PC-9 (cell line): ENCODE measurements at regions not wholly inside any gene's neighbourhood (a gene's known extent, or its start where the extent isn't known, plus 50 kb on each side); places are given as distances from the start of the nearest gene placed in this dataset.

Source experiments
- BruUV-seq: library from RNA; stranded (reverse); fragments of 400-500 nt; replicated peaks from 2 replicates; lab custom pipeline; 2021; lab: Mats Ljungman, UMichigan
- CTCF ChIA-PET: fragments of 300-600 bp; sonication (Branson Sonifier 250); formaldehyde crosslinking; loops from one replicate; lab custom pipeline; 2022; ENCODE audit warnings: antibody characterized with exemption; lab: Charles Lee
- POLR2A ChIA-PET: fragments of 300-600 bp; sonication (Branson Sonifier 250); formaldehyde crosslinking; loops from one replicate; lab custom pipeline; 2022; ENCODE audit warnings: antibody characterized with exemption; ENCODE audit not compliant: unreplicated experiment; lab: Charles Lee
- DNase-seq, 2 experiments: peaks; one replicate each; pipeline versions ENCODE4 v3.0.0 to v3.0.0-alpha.2; 2015 to 2022; ENCODE audit warnings: mixed read lengths in 1 of 2
- H2AFZ ChIP-seq: fragments of 200-600 bp; sonication (generic); 2 replicates; pipeline ENCODE4 v1.8.1; 2017; ENCODE audit warnings: antibody characterized with exemption
- H3F3A ChIP-seq: fragments of 200-600 bp; sonication (generic); 2 replicates; pipeline ENCODE4 v1.8.1; 2017; ENCODE audit warnings: antibody characterized with exemption, mild to moderate bottlenecking, low read depth; ENCODE audit not compliant: insufficient read depth
- H3K27ac ChIP-seq: fragments of 200-600 bp; sonication (generic); 2 replicates; pipeline ENCODE4 v1.6.1; 2016; ENCODE audit warnings: mixed run types
- H3K27me3 ChIP-seq: fragments of 200-600 bp; sonication (generic); 2 replicates; pipeline ENCODE4 v1.6.1; 2016; ENCODE audit warnings: low read depth, mixed run types; ENCODE audit not compliant: insufficient read depth
- H3K36me3 ChIP-seq: fragments of 200-600 bp; sonication (generic); 2 replicates; pipeline ENCODE4 v1.6.1; 2016; ENCODE audit warnings: low read depth, mixed run types
- H3K4me1 ChIP-seq: fragments of 200-600 bp; sonication (generic); replicated peaks from 2 replicates; pipeline ENCODE4 v1.6.1; 2016; ENCODE audit warnings: mixed run types; ENCODE audit not compliant: insufficient read depth
- H3K4me2 ChIP-seq: fragments of 200-600 bp; sonication (generic); 2 replicates; pipeline ENCODE4 v1.6.1; 2017; ENCODE audit warnings: mixed run types
- H3K4me3 ChIP-seq: fragments of 200-600 bp; sonication (generic); 2 replicates; pipeline ENCODE4 v1.6.1; 2016; ENCODE audit warnings: mixed run types
- H3K79me2 ChIP-seq: fragments of 200-600 bp; sonication (generic); 2 replicates; pipeline ENCODE4 v1.6.1; 2017; ENCODE audit warnings: low read depth, mixed run types
- H3K9me2 ChIP-seq: fragments of 200-600 bp; sonication (generic); 2 replicates; pipeline ENCODE4 v1.8.1; 2017; ENCODE audit warnings: mild to moderate bottlenecking; ENCODE audit not compliant: insufficient read depth
- H3K9me3 ChIP-seq: fragments of 200-600 bp; sonication (generic); 2 replicates; pipeline ENCODE4 v1.8.1; 2016; ENCODE audit warnings: low read depth; ENCODE audit not compliant: insufficient read depth
- H4K20me1 ChIP-seq: fragments of 200-600 bp; sonication (generic); 2 replicates; pipeline ENCODE4 v1.8.1; 2017; ENCODE audit not compliant: insufficient read depth
- EZH2 ChIP-seq: fragments of 200-600 bp; sonication (generic); IDR thresholded peaks from 2 replicates; pipeline ENCODE4 v1.8.0; 2017; ENCODE audit warnings: antibody characterized with exemption, low read depth
- intact Hi-C: fragments of 100-400 bp; cut with micrococcal nuclease; formaldehyde crosslinking; loops from one replicate; pipeline ENCODE4 v1.10.0; 2022; ENCODE audit not compliant: unreplicated experiment
- TF ChIP-seq, protein P1 (sequence below): fragments of 200-600 bp; sonication (generic); conservative IDR thresholded peaks from 2 replicates; pipeline ENCODE4 v1.6.1; 2017; ENCODE audit warnings: mixed run types, antibody characterized with exemption, mild to moderate bottlenecking, moderate library complexity

DNA sequence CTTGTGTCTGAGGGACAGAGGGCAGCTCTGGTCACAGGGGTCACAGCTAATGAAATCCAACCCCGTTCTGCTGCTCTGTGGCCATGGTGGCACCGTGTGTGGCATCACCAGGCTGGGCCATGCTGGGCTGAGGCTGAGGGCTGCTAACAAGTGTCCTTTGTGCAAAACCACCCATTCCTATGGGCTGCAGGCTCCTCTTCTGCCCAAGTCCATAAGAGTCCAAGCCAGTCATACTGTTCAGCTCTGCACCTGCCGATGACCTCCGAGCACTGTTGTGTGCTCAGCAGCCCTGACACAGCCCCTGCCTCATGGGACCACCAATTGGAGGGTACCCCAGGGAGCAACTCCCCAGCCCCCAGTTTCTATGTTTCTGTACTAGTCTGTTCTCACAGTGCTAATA is 133.1 kb downstream of the WDR11 start:
- no peak for TF ChIP-seq EZH2
- TF ChIP-seq, protein P1, sequence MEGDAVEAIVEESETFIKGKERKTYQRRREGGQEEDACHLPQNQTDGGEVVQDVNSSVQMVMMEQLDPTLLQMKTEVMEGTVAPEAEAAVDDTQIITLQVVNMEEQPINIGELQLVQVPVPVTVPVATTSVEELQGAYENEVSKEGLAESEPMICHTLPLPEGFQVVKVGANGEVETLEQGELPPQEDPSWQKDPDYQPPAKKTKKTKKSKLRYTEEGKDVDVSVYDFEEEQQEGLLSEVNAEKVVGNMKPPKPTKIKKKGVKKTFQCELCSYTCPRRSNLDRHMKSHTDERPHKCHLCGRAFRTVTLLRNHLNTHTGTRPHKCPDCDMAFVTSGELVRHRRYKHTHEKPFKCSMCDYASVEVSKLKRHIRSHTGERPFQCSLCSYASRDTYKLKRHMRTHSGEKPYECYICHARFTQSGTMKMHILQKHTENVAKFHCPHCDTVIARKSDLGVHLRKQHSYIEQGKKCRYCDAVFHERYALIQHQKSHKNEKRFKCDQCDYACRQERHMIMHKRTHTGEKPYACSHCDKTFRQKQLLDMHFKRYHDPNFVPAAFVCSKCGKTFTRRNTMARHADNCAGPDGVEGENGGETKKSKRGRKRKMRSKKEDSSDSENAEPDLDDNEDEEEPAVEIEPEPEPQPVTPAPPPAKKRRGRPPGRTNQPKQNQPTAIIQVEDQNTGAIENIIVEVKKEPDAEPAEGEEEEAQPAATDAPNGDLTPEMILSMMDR: no peak
- no TSS peak for BruUV-seq
- H3K27me3 ChIP-seq: no peaks in the 10 kb centered on the region
- no peaks in the 10 kb centered on the region for H3F3A ChIP-seq
- no peaks in the 10 kb centered on the region for H3K9me3 ChIP-seq
- ChIA-PET CTCF (no interaction called here), POLR2A (no interaction called here)
- no peaks in the 10 kb centered on the region for H3K36me3 ChIP-seq
- no peak overlapping the region for H2AFZ ChIP-seq
- H3K79me2 ChIP-seq: no peaks in the 10 kb centered on the region
- H3K4me3 ChIP-seq: no peak overlapping the region
- no peaks in the 10 kb centered on the region for H3K9me2 ChIP-seq
- no peaks in the 10 kb centered on the region for H4K20me1 ChIP-seq
- H3K27ac ChIP-seq: no peak overlapping the region
- no peaks in the 10 kb centered on the region for H3K4me1 ChIP-seq
- H3K4me2 ChIP-seq: no peak overlapping the region
- intact Hi-C loops: no loop called here
- DNase-seq: no peak

DNA sequence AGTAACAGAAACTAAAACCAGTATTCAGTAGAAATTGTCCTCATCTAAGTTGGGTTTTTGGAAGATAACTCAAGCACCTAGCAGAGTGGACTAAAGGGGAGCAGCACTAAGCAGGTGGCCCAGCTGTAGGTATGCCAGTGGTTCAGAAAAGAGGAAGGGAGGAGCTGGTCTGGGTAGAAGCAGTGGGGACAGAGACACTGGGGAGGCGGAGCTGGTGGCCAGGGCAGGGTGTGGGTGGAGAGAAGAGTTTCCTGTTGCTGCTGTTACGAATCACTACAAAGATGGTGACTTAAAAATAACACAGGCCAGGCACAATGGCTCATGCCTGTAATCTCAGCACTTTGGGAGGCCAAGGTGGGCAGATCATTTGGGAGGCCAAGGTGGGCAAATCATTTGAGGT is 136.2 kb downstream of the WDR11 start:
- H3K27me3 ChIP-seq: no peaks in the 10 kb centered on the region
- H3F3A ChIP-seq: no peaks in the 10 kb centered on the region
- no peaks in the 10 kb centered on the region for H3K36me3 ChIP-seq
- intact Hi-C loops: no loop called here
- no peaks in the 10 kb centered on the region for H3K9me3 ChIP-seq
- H3K9me2 ChIP-seq: no peaks in the 10 kb centered on the region
- TF ChIP-seq, protein P1: no peak
- TF ChIP-seq EZH2: no peak
- H4K20me1 ChIP-seq: no peaks in the 10 kb centered on the region
- H3K4me1 ChIP-seq: no peaks in the 10 kb centered on the region
- no TSS peak for BruUV-seq
- POLR2A ChIA-PET: no interaction called here
- no peak overlapping the region for H3K27ac ChIP-seq
- no peaks in the 10 kb centered on the region for H3K79me2 ChIP-seq
- CTCF ChIA-PET: no interaction called here
- H3K4me3 ChIP-seq: no peak overlapping the region
- no peak overlapping the region for H3K4me2 ChIP-seq
- H2AFZ ChIP-seq: no peak overlapping the region
- no peak for DNase-seq

- Histone ChIP-seq H3K36me3 (no peaks in the 10 kb centered on the region), H3F3A (no peaks in the 10 kb centered on the region), H3K27me3 (no peaks in the 10 kb centered on the region), H3K4me1 (no peaks in the 10 kb centered on the region), H3K9me3 (no peaks in the 10 kb centered on the region), H4K20me1 (no peaks in the 10 kb centered on the region), H3K9me2 (no peaks in the 10 kb centered on the region), H2AFZ (no peak overlapping the region), H3K4me3 (no peak overlapping the region), H3K79me2 (no peaks in the 10 kb centered on the region), H3K4me2 (no peak overlapping the region), H3K27ac (no peak overlapping the region)
- intact Hi-C loops: no loop called here
- POLR2A ChIA-PET: no interaction called here
- CTCF ChIA-PET: no interaction called here
- BruUV-seq: no TSS peak
- no peak for TF ChIP-seq EZH2
- TF ChIP-seq, protein P1: no peak
- DNase-seq: no peak
Measured at GRCh38 chr10:120988751-120989150, 137.6 kb downstream of the WDR11 start.
